Neural progenitor cell (in vitro differentiated cells): ENCODE measurements at regions not wholly inside any gene's neighbourhood (a gene's known extent, or its start where the extent isn't known, plus 50 kb on each side); places are given as distances from the start of the nearest gene placed in this dataset.

Experiments
- CTCF ChIP-seq: fragments of 200-600 bp; sonication (generic); IDR thresholded peaks from 2 replicates; pipeline ENCODE4 v1.5.1; 2017; ENCODE audit warnings: antibody characterized with exemption, mild to moderate bottlenecking
- EZH2 ChIP-seq: fragments of 200-600 bp; sonication (generic); IDR thresholded peaks from 2 replicates; pipeline ENCODE4 v1.6.1; 2017; ENCODE audit warnings: antibody characterized with exemption, mild to moderate bottlenecking, moderate library complexity
- EZH2phosphoT487 ChIP-seq: fragments of 200-600 bp; sonication (generic); IDR thresholded peaks from 2 replicates; pipeline ENCODE4 v1.6.1; 2017; ENCODE audit warnings: antibody characterized with exemption

GRCh38 chr15:34512628-34513027 lies 70.8 kb downstream of the GOLGA8B start:
- no peak for TF ChIP-seq CTCF
- TF ChIP-seq EZH2phosphoT487 = no peak
- TF ChIP-seq EZH2 = no peak
